ENCODE measurements at regions not wholly inside any gene's neighbourhood (a gene's known extent, or its start where the extent isn't known, plus 50 kb on each side); places are given as distances from the start of the nearest gene placed in this dataset.

DNA sequence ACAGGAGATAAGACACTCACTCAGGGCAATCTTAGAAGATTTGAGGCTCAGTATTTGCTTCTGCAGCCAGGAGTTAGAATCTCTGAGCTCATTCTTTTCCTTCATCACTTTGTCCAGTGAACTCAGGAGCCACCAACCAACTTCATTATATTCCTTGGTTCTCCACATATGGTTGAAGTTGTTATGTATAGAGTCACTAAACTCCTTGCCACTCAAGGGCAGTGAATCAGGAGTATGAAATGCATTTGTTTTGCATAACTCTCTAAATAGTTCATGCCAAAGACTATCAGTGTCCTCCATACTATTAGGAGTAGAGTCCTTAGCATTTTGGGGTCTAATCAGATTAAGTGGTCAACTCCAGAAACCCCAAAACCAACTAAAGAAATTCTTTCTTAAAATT, 150.6 kb downstream of the CCDC59 start:
- Histone ChIP-seq H3K9me3 (peaks cover 0 to 42% (median 11%) of the 10 kb centered on the region in 12 donors), H3K27ac (no peak overlapping the region), H3K27me3 (no peaks in the 10 kb centered on the region), H3K4me1 (no peaks in the 10 kb centered on the region), H3K4me3 (no peak overlapping the region), H3K36me3 (no peaks in the 10 kb centered on the region)
- TF ChIP-seq, protein P1, sequence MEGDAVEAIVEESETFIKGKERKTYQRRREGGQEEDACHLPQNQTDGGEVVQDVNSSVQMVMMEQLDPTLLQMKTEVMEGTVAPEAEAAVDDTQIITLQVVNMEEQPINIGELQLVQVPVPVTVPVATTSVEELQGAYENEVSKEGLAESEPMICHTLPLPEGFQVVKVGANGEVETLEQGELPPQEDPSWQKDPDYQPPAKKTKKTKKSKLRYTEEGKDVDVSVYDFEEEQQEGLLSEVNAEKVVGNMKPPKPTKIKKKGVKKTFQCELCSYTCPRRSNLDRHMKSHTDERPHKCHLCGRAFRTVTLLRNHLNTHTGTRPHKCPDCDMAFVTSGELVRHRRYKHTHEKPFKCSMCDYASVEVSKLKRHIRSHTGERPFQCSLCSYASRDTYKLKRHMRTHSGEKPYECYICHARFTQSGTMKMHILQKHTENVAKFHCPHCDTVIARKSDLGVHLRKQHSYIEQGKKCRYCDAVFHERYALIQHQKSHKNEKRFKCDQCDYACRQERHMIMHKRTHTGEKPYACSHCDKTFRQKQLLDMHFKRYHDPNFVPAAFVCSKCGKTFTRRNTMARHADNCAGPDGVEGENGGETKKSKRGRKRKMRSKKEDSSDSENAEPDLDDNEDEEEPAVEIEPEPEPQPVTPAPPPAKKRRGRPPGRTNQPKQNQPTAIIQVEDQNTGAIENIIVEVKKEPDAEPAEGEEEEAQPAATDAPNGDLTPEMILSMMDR (IDR thresholded peaks at IDR 0.05), result no peak
- TF ChIP-seq POLR2A (IDR thresholded peaks at IDR 0.05), result no peak
- intact Hi-C loops (cut with DNase I), result no loop called here
- ATAC-seq (no peak), DNase-seq (no peak)

DNA sequence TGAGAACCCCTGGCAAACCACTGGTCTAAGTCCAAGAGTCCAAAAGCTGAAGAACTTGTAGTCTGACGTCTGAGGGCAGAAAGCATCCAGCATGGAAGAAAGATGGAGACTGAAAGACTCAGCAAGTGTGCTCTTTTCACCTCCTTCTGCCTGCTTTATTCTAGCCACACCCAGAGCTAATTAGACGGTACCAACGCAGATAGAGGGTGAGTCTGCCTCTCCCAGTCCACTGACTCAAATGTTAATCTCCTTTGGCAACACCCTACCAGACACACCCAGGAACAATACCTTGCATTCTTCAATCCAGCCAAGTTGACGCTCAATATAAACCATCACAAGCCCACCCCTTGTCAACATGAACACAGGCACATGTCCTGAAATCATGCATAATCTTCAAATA, 155.1 kb downstream of the CCDC59 start:
- no peak overlapping the region for H3K4me3 ChIP-seq
- TF ChIP-seq, protein P1 (IDR thresholded peaks at IDR 0.05), result no peak
- no peak for TF ChIP-seq POLR2A (IDR thresholded peaks at IDR 0.05)
- H3K27ac ChIP-seq, result no peak overlapping the region
- WGBS, 4 donors, result 70 to 88% (median 80%) methylated on average over 4 of the region's 4 CpGs
- no peaks in the 10 kb centered on the region for H3K36me3 ChIP-seq
- no peaks in the 10 kb centered on the region for H3K4me1 ChIP-seq
- peaks cover 0 to 23% (median 4%) of the 10 kb centered on the region in 12 donors for H3K9me3 ChIP-seq
- H3K27me3 ChIP-seq, result no peaks in the 10 kb centered on the region
- intact Hi-C loops (cut with DNase I), result no loop called here
- DNase-seq, result no peak
- ATAC-seq, result no peak

DNA sequence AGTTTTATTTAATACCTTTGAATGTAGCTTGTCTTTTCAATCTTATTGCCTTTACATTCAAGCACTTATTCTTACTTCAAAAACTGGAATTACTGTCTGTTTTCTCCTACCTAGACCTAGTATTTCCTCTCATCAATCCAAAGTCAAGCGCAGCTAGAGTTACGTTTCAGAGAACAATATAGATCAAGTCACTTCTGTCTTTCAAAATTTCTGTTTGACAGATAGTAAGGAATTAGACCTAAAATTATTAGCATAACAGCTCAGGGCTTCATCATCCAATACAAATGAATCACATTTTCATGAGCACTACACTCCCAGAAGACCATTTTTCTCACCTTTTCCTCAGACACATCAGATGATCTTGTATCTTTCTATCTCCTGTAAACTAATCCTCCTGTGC, 170.6 kb downstream of the CCDC59 start:
- DNase-seq, result no peak
- H3K4me3 ChIP-seq, result no peak overlapping the region
- 94 to 95% (median 95%) methylated on average over 2 of the region's 2 CpGs for WGBS, 4 donors
- H3K4me1 ChIP-seq, result no peaks in the 10 kb centered on the region
- no peaks in the 10 kb centered on the region for H3K36me3 ChIP-seq
- H3K9me3 ChIP-seq, result peaks cover 0 to 15% (median 0%) of the 10 kb centered on the region in 12 donors
- no peak for TF ChIP-seq POLR2A (IDR thresholded peaks at IDR 0.05)
- TF ChIP-seq, protein P1 (IDR thresholded peaks at IDR 0.05), result no peak
- intact Hi-C loops (cut with DNase I), result no loop called here
- H3K27me3 ChIP-seq, result no peaks in the 10 kb centered on the region
- H3K27ac ChIP-seq, result no peak overlapping the region
- ATAC-seq, result no peak

DNA sequence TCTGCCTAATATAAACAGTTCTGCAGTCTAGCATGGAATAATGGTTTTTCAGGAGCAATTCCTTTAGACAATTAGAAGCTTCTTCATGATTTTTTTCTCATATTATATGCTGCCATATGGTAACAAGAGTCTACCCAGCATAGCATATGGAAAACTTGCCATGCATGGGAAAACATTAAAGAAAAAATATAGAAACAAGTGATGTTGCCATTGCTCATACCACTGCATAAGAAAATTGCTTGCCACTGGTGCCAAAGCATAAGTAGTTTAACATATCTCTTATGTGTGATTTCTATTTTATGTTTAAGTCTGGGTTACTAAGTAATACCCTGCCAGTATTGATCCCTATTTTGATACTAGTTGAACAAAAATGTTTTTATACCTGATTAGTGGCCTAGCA, 171.2 kb downstream of the CCDC59 start:
- ATAC-seq, result no peak
- Histone ChIP-seq H3K27me3 (no peaks in the 10 kb centered on the region), H3K36me3 (no peaks in the 10 kb centered on the region), H3K4me1 (no peaks in the 10 kb centered on the region), H3K4me3 (no peak overlapping the region), H3K27ac (no peak overlapping the region), H3K9me3 (peaks cover 0 to 15% (median 0%) of the 10 kb centered on the region in 12 donors)
- no peak for TF ChIP-seq POLR2A (IDR thresholded peaks at IDR 0.05)
- TF ChIP-seq, protein P1 (IDR thresholded peaks at IDR 0.05), result no peak
- no peak for DNase-seq
- intact Hi-C loops (cut with DNase I), result no loop called here
